ENCODE measurements at regions not wholly inside any gene's neighbourhood (a gene's known extent, or its start where the extent isn't known, plus 50 kb on each side); places are given as distances from the start of the nearest gene placed in this dataset.

DNA sequence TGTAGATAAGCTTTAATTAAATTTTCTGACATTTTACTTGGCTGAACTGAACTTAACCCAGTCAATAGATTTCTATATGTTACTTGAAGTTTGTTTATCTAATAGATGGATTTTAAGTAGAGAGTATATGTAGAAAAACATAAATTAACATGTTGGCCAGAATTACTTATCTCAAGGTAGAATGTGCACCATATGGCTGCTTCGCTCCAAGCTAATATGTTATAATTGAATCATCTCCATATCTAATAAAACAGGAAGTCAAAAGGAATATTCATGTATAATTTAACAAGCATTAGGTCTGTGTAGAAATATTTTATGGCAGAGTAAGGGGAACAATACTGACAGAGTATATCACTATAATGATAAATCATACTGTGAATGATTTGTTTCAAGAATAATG lies 650.7 kb upstream of the ALCAM start:
- no peak for DNase-seq
- Histone ChIP-seq H3K36me3 (no peaks in the 10 kb centered on the region), H3K9me3 (no peaks in the 10 kb centered on the region), H3K4me1 (no peaks in the 10 kb centered on the region), H3K27me3 (no peaks in the 10 kb centered on the region), H3K27ac (no peak overlapping the region), H3K4me3 (no peak overlapping the region)
- intact Hi-C loops (cut with DNase I), result no loop called here
- WGBS, 2 donors, result 89 to 96% methylated on average over 1 of the region's 1 CpG
- no peak for TF ChIP-seq POLR2A (IDR thresholded peaks at IDR 0.05)
- TF ChIP-seq, protein P1, sequence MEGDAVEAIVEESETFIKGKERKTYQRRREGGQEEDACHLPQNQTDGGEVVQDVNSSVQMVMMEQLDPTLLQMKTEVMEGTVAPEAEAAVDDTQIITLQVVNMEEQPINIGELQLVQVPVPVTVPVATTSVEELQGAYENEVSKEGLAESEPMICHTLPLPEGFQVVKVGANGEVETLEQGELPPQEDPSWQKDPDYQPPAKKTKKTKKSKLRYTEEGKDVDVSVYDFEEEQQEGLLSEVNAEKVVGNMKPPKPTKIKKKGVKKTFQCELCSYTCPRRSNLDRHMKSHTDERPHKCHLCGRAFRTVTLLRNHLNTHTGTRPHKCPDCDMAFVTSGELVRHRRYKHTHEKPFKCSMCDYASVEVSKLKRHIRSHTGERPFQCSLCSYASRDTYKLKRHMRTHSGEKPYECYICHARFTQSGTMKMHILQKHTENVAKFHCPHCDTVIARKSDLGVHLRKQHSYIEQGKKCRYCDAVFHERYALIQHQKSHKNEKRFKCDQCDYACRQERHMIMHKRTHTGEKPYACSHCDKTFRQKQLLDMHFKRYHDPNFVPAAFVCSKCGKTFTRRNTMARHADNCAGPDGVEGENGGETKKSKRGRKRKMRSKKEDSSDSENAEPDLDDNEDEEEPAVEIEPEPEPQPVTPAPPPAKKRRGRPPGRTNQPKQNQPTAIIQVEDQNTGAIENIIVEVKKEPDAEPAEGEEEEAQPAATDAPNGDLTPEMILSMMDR (IDR thresholded peaks at IDR 0.05), result no peak

DNA sequence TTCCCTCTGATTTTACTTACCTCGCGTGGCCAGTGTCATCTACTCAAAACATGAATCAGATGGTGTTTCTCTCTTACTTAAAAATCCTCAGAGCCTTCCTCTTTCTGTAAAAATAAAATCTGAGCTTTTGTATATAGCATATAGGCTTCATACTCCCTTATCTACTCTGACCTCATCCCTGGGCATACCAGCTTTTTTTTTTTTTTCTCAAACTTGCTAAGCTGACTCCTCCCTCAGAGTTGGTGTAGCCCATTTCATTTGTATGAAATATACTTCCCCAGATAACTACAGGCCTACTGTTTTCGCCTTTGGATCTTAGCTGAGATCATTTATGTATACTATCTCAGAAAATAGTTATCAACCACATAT lies 648.9 kb upstream of the ALCAM start:
- no peaks in the 10 kb centered on the region for H3K36me3 ChIP-seq
- intact Hi-C loops (cut with DNase I), result no loop called here
- TF ChIP-seq, protein P1 (IDR thresholded peaks at IDR 0.05), result no peak
- TF ChIP-seq POLR2A (IDR thresholded peaks at IDR 0.05), result no peak
- H3K27me3 ChIP-seq, result no peaks in the 10 kb centered on the region
- WGBS, 2 donors, result 62 to 75% methylated on average over 3 of the region's 3 CpGs
- no peak overlapping the region for H3K4me3 ChIP-seq
- no peak for DNase-seq
- H3K4me1 ChIP-seq, result no peaks in the 10 kb centered on the region
- no peak overlapping the region for H3K27ac ChIP-seq
- H3K9me3 ChIP-seq, result no peaks in the 10 kb centered on the region

DNA sequence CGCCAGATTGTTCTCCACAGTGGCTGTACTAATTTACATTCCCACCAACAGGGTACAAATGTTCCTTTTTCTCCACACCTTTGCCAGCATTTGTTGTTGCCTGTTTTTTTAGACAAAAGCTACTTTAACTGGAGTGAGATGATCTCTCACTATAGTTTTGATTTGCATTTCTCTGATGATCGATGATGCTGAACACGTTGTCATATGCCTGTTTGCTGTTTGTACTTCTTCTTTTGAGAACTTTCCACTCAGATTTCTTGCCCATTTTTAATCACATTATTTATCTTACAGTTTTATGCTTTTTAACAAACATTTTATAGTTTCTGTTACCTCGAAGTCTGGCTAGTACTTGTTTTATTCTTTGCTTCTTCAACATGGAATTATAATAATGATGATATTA lies 643.7 kb upstream of the ALCAM start:
- Histone ChIP-seq H3K4me3 (no peak overlapping the region), H3K27ac (no peak overlapping the region), H3K27me3 (no peaks in the 10 kb centered on the region), H3K9me3 (no peaks in the 10 kb centered on the region), H3K4me1 (no peaks in the 10 kb centered on the region), H3K36me3 (no peaks in the 10 kb centered on the region)
- WGBS, 2 donors, result 72 to 73% methylated on average over 4 of the region's 4 CpGs
- no peak for DNase-seq
- intact Hi-C loops (cut with DNase I), result no loop called here
- TF ChIP-seq POLR2A (IDR thresholded peaks at IDR 0.05), result no peak
- TF ChIP-seq, protein P1 (IDR thresholded peaks at IDR 0.05), result no peak

DNA sequence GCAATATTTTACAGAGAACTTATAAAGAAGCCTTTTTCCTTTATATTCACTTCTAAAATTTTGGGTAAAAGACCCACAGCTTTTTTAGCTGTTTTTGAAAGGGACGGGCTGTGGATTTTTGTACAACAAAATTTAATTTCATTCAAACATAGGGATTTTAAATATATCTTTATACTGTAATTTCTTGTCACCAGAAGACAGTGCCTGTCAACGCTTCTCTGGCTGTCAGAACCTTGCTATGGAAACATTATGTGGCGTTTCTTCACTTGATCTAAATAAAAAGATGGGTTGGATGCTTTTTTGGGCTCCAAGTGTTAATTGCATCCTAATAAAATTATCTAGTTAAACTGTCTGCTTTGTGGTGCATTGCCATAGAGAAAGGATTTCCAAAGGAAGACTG lies 635.6 kb upstream of the ALCAM start:
- DNase-seq, result no peak
- 39 to 56% methylated on average over 3 of the region's 3 CpGs for WGBS, 2 donors
- no peak overlapping the region for H3K4me3 ChIP-seq
- intact Hi-C loops (cut with DNase I), result no loop called here
- TF ChIP-seq, protein P1 (IDR thresholded peaks at IDR 0.05), result no peak
- TF ChIP-seq POLR2A (IDR thresholded peaks at IDR 0.05), result no peak
- H3K27ac ChIP-seq, result no peak overlapping the region
- no peaks in the 10 kb centered on the region for H3K27me3 ChIP-seq
- no peaks in the 10 kb centered on the region for H3K9me3 ChIP-seq
- H3K36me3 ChIP-seq, result no peaks in the 10 kb centered on the region
- H3K4me1 ChIP-seq, result no peaks in the 10 kb centered on the region

DNA sequence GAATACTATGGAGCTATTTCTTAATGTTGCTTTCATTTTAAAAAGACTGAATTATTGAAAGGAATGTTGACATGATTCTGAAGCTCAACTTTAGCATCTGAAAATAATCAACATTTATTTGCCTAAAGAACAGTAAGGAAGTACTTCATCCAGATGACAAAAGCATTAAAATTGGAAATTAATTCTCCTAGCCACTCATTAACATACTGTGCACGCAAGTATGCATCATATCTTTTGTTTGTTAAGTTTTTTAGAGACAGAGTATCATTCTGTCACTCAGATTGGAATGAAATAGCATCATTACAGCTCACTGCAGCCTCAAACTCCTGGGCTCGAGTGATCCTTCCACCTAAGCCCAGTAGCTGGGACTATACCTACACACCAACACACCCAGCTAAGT lies 632.1 kb upstream of the ALCAM start:
- intact Hi-C loops (cut with DNase I), result no loop called here
- WGBS, 2 donors, result 60 to 79% methylated on average over 2 of the region's 2 CpGs
- TF ChIP-seq POLR2A (IDR thresholded peaks at IDR 0.05), result no peak
- TF ChIP-seq, protein P1 (IDR thresholded peaks at IDR 0.05), result no peak
- Histone ChIP-seq H3K27ac (no peak overlapping the region), H3K36me3 (no peaks in the 10 kb centered on the region), H3K9me3 (no peaks in the 10 kb centered on the region), H3K4me3 (no peak overlapping the region), H3K27me3 (no peaks in the 10 kb centered on the region), H3K4me1 (no peaks in the 10 kb centered on the region)
- no peak for DNase-seq
